Karpas-422 (cell line): ENCODE measurements at regions not wholly inside any gene's neighbourhood (a gene's known extent, or its start where the extent isn't known, plus 50 kb on each side); places are given as distances from the start of the nearest gene placed in this dataset. TPM values are rescaled to one million over a fixed set of nuclear protein-coding genes. Genes with fewer than 3 reads are reported as not detected.
"Not testable (repeated sequence)": the region's sequence is repeated elsewhere in the genome, so short reads cannot be mapped to it uniquely, and the experiment has no call there.

Experiments used
- DNase-seq: peaks from one replicate; pipeline ENCODE4 v3.0.0-alpha.2; 2015
- H2AFZ ChIP-seq: fragments of 200-600 bp; sonication (generic); 2 replicates; pipeline ENCODE4 v1.6.1; 2014; ENCODE audit warnings: antibody characterized with exemption, low read length, mixed read lengths
- H3K27ac ChIP-seq: fragments of 200-600 bp; sonication (generic); 2 replicates; pipeline ENCODE4 v1.5.1; 2014; ENCODE audit warnings: mild to moderate bottlenecking, low read length, moderate library complexity
- H3K27me3 ChIP-seq: fragments of 200-600 bp; sonication (generic); 2 replicates; pipeline ENCODE4 v1.6.1; 2014; ENCODE audit warnings: low read length, mixed read lengths
- H3K36me3 ChIP-seq: fragments of 200-600 bp; sonication (generic); 2 replicates; pipeline ENCODE4 v1.6.1; 2014; ENCODE audit warnings: low read length, mixed read lengths; ENCODE audit not compliant: insufficient read depth
- H3K4me1 ChIP-seq: fragments of 200-600 bp; sonication (generic); 2 replicates; pipeline ENCODE4 v1.6.1; 2014; ENCODE audit warnings: mild to moderate bottlenecking, low read length, mixed read lengths
- H3K4me2 ChIP-seq: fragments of 200-600 bp; sonication (generic); 2 replicates; pipeline ENCODE4 v1.6.1; 2014; ENCODE audit warnings: low read length, low read depth, mild to moderate bottlenecking; ENCODE audit not compliant: poor library complexity, severe bottlenecking
- H3K4me3 ChIP-seq: fragments of 200-600 bp; sonication (generic); 2 replicates; pipeline ENCODE4 v1.5.1; 2014; ENCODE audit warnings: mild to moderate bottlenecking, antibody characterized with exemption, low read length, mixed read lengths
- H3K79me2 ChIP-seq: fragments of 200-600 bp; sonication (generic); 2 replicates; pipeline ENCODE4 v1.6.1; 2014; ENCODE audit warnings: mild to moderate bottlenecking, low read length, mixed read lengths
- H3K9ac ChIP-seq: fragments of 200-600 bp; sonication (generic); 2 replicates; pipeline ENCODE4 v1.6.0; 2014; ENCODE audit warnings: low read length
- H3K9me2 ChIP-seq: fragments of 200-600 bp; sonication (generic), shearing (Covaris generic); replicated peaks from 2 replicates; pipeline ENCODE4 v1.6.0; 2014; ENCODE audit warnings: mild to moderate bottlenecking, low read length, moderate library complexity; ENCODE audit not compliant: insufficient read depth
- H3K9me3 ChIP-seq: fragments of 300-700, 200-600 bp; sonication (generic); 2 replicates; pipeline ENCODE4 v1.6.1; 2014; ENCODE audit warnings: low read length, mixed read lengths
- H4K20me1 ChIP-seq: fragments of 200-600 bp; sonication (generic); 2 replicates; pipeline ENCODE4 v1.6.1; 2014; ENCODE audit warnings: mild to moderate bottlenecking, antibody characterized with exemption, low read length, low read depth; ENCODE audit not compliant: insufficient read depth
- small RNA-seq: library from RNA; depleted of rRNA; stranded (forward); fragments of <200 nt; gene quantifications from one replicate; pipeline ENCODE3, GENCODE V24; 2014

GRCh38 chr1:149712154-149712927 lies 70.2 kb upstream of the FCGR1A start:
- not testable (repeated sequence) for H3K27ac ChIP-seq, H3K4me2 ChIP-seq, DNase-seq

GRCh38 chr1:149713513-149713912 lies 69.0 kb upstream of the FCGR1A start:
- not testable (repeated sequence) for H3K79me2 ChIP-seq, H3K4me3 ChIP-seq, H3K9me3 ChIP-seq, H3K9ac ChIP-seq, H3K27ac ChIP-seq, H2AFZ ChIP-seq, DNase-seq, H4K20me1 ChIP-seq, H3K36me3 ChIP-seq, H3K27me3 ChIP-seq, H3K4me2 ChIP-seq, H3K4me1 ChIP-seq, H3K9me2 ChIP-seq

More at GRCh38 chr1:149712154-149712927, 70.2 kb upstream of the FCGR1A start:
- not testable (repeated sequence) for H2AFZ ChIP-seq, H4K20me1 ChIP-seq, H3K9ac ChIP-seq, H3K4me1 ChIP-seq, H3K79me2 ChIP-seq, H3K36me3 ChIP-seq, H3K9me3 ChIP-seq, H3K27me3 ChIP-seq, H3K4me3 ChIP-seq, H3K9me2 ChIP-seq

DNA sequence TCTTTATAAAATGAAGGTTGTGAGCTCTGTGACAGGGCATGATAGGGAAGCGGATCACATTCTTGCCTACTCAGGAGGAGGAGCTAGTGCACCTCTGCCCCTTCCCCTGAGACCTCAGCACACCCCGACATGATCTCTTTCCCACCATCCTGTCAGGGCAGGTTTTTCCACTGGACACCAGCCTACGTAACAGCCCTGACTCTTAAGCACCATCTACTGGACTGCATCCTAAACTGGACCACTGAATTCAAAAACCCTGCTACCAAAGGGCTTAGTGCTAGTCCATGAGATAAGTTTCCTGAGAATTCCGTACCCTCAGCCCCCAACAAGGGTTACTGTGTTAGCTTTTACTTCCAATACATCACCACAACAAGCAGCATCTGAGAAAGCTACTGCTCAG lies 68.5 kb upstream of the FCGR1A start:
- H3K4me3 ChIP-seq, H3K79me2 ChIP-seq, H4K20me1 ChIP-seq, H3K9me3 ChIP-seq, H3K27me3 ChIP-seq, H3K4me1 ChIP-seq, H3K9ac ChIP-seq, DNase-seq, H3K9me2 ChIP-seq, H3K36me3 ChIP-seq, H3K4me2 ChIP-seq, H2AFZ ChIP-seq, H3K27ac ChIP-seq: not testable (repeated sequence)

DNA sequence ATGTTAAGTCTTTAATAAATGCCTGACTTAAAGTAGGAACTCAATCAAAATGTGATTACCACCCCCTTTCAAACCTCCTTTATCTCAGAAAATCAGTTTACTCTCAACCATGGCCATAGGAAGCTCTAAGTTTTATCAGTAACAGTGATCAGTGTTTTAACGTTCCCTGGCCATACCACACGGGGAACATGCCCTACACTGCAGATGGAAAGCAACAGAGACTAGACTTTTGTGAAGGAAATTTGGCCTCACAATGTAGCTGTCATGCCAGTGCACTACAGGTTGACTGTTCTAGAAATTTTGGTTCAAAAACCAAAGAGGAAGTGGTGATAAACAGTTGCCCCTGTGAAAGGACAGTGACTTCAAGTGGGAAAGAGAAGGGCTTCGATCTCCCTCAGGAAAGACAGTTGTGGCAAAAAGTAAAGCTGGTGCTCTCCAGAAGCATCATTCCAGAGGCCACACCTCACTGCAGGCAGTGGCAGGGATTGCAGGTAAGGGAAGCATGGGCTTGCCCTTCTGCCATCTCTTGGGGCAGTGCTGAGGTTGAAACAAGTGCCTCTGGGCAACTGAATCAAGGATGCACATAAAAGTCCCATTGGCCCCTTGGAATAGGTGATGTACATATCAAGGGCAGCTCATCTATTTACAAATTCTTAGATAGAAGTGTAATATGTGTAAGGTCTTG lies 57.7 kb upstream of the FCGR1A start:
- H4K20me1 ChIP-seq, H3K4me2 ChIP-seq, H2AFZ ChIP-seq, H3K79me2 ChIP-seq, H3K4me1 ChIP-seq, H3K36me3 ChIP-seq, H3K9ac ChIP-seq, H3K9me2 ChIP-seq, DNase-seq, H3K4me3 ChIP-seq, H3K9me3 ChIP-seq, H3K27ac ChIP-seq, H3K27me3 ChIP-seq: not testable (repeated sequence)

DNA sequence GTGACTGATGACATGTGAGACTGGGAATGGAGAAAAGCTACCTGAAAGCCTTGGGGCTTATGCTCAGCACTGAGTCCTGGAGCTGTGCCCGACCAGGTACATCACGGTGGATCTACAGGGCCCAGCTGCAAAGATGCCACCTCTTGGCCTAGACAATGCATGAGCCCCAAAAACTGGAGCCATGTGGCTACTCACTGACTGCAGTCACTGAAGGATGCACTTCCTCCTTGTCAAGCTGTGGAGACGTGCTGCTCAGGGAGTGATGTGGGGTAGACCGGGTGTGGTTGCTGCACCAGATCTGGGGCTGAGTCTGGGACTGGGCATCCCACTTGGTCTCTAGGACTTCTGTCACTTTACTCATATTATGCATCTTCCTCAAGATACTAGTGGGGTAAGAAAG lies 55.8 kb upstream of the FCGR1A start:
- not testable (repeated sequence) for H3K4me2 ChIP-seq, H3K27ac ChIP-seq, H2AFZ ChIP-seq, H3K79me2 ChIP-seq, H3K9me3 ChIP-seq, H3K36me3 ChIP-seq, H3K9me2 ChIP-seq, H3K9ac ChIP-seq, H3K4me3 ChIP-seq, H3K4me1 ChIP-seq, H4K20me1 ChIP-seq, H3K27me3 ChIP-seq
- DNase-seq: peak; percentile 41

DNA sequence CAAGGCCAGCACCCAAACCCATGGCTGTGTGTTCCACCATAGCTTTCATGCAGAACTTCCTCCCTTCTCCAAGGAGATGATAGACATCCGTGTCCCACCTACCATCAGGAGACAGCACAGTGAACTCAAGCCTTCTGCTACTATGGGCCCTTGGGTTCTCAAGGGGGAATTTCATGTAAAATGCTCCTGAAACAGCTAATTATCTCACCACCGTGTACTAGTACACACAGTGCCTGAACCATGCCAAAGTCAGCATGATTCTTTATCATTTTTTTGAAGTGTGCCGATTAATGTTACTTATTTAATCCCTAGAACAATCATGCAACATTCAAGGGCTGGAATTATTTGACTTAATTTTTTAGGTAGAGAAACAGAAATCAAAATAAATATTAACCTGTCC lies 53.9 kb upstream of the FCGR1A start:
- not testable (repeated sequence) for H3K27me3 ChIP-seq, H3K27ac ChIP-seq, H3K4me1 ChIP-seq, H3K4me3 ChIP-seq, H3K9me2 ChIP-seq, H3K79me2 ChIP-seq, H3K9ac ChIP-seq, DNase-seq, H3K9me3 ChIP-seq, H3K4me2 ChIP-seq, H4K20me1 ChIP-seq, H2AFZ ChIP-seq, H3K36me3 ChIP-seq

Small RNAs in the stretch of these regions (small RNA-seq; reads per million reads assigned to genes)
- 0.24 reads per million for gene RF00003
- gene RNU1-68P: not detected
